ENCODE measurements at regions not wholly inside any gene's neighbourhood (a gene's known extent, or its start where the extent isn't known, plus 50 kb on each side); places are given as distances from the start of the nearest gene placed in this dataset.

DNA sequence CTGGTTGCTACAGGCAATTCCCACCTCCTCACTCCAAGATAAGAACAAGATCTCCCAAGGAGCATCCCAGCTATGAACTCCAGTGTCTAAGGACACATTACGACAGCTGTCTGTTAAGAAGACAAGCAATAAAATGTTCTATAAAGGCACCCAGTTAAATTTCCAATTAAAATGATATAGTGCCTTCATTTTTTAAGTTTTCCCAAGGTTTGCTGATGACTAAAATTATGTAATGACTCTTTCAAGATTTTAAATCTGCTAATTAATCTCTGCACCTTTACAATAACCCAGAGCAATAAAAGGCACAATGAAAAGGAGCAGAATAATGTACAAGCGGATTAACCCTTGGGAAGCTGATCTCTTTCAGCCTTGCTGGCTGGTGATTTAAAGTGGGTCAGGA is 61.6 kb upstream of the REG3G start:
- no peak overlapping the region for H3K27ac ChIP-seq
- no peak for TF ChIP-seq ZFX (IDR thresholded peaks at IDR 0.05; ENCODE audit: borderline replicate concordance)
- TF ChIP-seq, protein P1, sequence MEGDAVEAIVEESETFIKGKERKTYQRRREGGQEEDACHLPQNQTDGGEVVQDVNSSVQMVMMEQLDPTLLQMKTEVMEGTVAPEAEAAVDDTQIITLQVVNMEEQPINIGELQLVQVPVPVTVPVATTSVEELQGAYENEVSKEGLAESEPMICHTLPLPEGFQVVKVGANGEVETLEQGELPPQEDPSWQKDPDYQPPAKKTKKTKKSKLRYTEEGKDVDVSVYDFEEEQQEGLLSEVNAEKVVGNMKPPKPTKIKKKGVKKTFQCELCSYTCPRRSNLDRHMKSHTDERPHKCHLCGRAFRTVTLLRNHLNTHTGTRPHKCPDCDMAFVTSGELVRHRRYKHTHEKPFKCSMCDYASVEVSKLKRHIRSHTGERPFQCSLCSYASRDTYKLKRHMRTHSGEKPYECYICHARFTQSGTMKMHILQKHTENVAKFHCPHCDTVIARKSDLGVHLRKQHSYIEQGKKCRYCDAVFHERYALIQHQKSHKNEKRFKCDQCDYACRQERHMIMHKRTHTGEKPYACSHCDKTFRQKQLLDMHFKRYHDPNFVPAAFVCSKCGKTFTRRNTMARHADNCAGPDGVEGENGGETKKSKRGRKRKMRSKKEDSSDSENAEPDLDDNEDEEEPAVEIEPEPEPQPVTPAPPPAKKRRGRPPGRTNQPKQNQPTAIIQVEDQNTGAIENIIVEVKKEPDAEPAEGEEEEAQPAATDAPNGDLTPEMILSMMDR (IDR thresholded peaks at IDR 0.05) = no peak

DNA sequence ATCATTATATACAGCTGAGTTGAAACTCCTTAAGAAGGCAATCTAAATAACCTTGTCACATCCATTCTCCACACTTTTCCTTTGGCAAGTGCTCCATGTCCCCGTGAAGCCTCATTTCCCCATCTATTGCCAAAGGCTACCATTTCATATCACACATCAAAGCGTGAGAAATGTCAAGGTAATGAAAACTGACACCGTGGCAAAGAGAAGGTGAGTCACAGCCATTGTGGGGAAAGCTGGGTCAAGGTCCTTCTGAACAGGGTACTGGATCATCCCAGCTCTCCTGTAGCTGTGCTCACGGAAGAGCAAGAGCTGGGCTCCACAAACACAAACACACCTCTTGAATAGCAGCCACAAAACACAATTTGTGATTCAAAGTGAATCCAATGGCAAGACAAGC is 58.2 kb upstream of the REG3G start:
- TF ChIP-seq, protein P1 (IDR thresholded peaks at IDR 0.05) = no peak
- no peak for TF ChIP-seq ZFX (IDR thresholded peaks at IDR 0.05; ENCODE audit: borderline replicate concordance)

DNA sequence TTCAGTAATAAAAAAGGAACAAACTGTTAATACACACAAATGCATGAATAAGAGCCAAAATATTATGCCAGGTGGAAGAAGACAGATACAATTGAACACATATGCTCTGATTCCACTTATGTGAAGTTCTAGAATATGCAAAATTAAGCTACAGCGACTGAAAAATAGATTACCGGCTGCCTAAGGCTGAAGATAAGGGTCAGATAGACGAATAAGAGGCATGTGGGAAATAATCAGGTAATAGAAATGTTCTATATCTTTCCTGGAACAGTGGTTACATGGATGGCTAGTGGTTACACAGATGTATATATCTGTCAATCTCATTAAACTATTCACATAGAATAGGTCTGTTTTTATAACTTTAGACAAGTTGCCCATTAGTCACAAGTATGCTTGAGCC is 51.9 kb upstream of the REG3G start:
- TF ChIP-seq, protein P1 (IDR thresholded peaks at IDR 0.05) = no peak
- TF ChIP-seq ZFX (IDR thresholded peaks at IDR 0.05; ENCODE audit: borderline replicate concordance) = no peak
- H3K27ac ChIP-seq = no peak overlapping the region

More for the DNA sequence above, 58.2 kb upstream of the REG3G start:
- H3K27ac ChIP-seq = no peak overlapping the region
